ENCODE measurements at regions not wholly inside any gene's neighbourhood (a gene's known extent, or its start where the extent isn't known, plus 50 kb on each side); places are given as distances from the start of the nearest gene placed in this dataset.

DNA sequence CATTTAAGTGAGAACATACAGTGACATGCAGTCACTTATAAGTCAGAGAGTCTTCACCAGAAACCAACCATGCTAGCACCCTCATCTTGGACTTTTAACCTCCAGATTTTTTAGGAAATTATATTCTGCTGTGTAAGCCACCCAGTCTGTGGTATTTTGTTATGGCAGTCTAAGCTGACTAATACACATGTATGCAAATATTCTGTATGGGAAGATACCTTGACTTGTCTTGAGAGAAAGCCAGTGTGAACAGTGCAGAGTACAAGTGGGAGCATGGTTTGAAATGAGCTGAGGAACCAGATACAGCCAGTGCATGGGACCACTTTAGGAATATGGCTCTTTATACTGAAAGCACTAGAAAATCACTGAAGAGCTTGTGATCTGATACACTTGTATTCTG, 110.4 kb upstream of the MAP9 start:
- TF ChIP-seq, protein P1, sequence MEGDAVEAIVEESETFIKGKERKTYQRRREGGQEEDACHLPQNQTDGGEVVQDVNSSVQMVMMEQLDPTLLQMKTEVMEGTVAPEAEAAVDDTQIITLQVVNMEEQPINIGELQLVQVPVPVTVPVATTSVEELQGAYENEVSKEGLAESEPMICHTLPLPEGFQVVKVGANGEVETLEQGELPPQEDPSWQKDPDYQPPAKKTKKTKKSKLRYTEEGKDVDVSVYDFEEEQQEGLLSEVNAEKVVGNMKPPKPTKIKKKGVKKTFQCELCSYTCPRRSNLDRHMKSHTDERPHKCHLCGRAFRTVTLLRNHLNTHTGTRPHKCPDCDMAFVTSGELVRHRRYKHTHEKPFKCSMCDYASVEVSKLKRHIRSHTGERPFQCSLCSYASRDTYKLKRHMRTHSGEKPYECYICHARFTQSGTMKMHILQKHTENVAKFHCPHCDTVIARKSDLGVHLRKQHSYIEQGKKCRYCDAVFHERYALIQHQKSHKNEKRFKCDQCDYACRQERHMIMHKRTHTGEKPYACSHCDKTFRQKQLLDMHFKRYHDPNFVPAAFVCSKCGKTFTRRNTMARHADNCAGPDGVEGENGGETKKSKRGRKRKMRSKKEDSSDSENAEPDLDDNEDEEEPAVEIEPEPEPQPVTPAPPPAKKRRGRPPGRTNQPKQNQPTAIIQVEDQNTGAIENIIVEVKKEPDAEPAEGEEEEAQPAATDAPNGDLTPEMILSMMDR (conservative IDR thresholded peaks at IDR 0.05; ENCODE audit: low read length): no peak
- no peak for TF ChIP-seq EZH2phosphoT487 (IDR thresholded peaks at IDR 0.05; ENCODE audit: borderline replicate concordance, low read depth, low read length)

Measured in OCI-LY7 (cell line).